Panc1 (cell line): ENCODE measurements at regions not wholly inside any gene's neighbourhood (a gene's known extent, or its start where the extent isn't known, plus 50 kb on each side); places are given as distances from the start of the nearest gene placed in this dataset.

Experiments used
- ATAC-seq: fragments of 200-7000 bp; cut with Tn5 transposase; 2 replicates; pipeline ENCODE4 v1.9.1; 2020; ENCODE audit warnings: mild to moderate bottlenecking, moderate library complexity
- BruUV-seq: library from RNA; stranded (reverse); fragments of 400-500 nt; replicated peaks from 2 replicates; lab custom pipeline; 2021; lab: Mats Ljungman, UMichigan
- CTCF ChIA-PET: fragments of 300-600 bp; sonication (Branson Sonifier 250); formaldehyde crosslinking; loops from one replicate; lab custom pipeline; 2022; ENCODE audit warnings: antibody characterized with exemption; lab: Charles Lee
- POLR2A ChIA-PET: fragments of 300-600 bp; sonication (Branson Sonifier 250); formaldehyde crosslinking; loops from one replicate; lab custom pipeline; 2022; ENCODE audit warnings: antibody characterized with exemption; lab: Charles Lee
- DNase-seq: peaks from one replicate; pipeline ENCODE4 v3.0.0-alpha.2; 2010; ENCODE audit warnings: low read depth, low spot score
- H3K27ac ChIP-seq: 2 replicates; pipeline ENCODE4 v1.5.1; 2011; ENCODE audit warnings: mild to moderate bottlenecking, low read length, inconsistent platforms
- H3K27me3 ChIP-seq: fragments of 200-500 bp; sonication (Bioruptor generic); 2 replicates; pipeline ENCODE4 v1.6.0; 2014; ENCODE audit warnings: low read length, inconsistent platforms; ENCODE audit not compliant: control insufficient read depth, insufficient read depth
- H3K36me3 ChIP-seq: fragments of 200-500 bp; sonication (Bioruptor generic); 2 replicates; pipeline ENCODE4 v1.5.1; 2014; ENCODE audit warnings: inconsistent platforms, mild to moderate bottlenecking, low read length, moderate library complexity; ENCODE audit not compliant: control insufficient read depth, insufficient read depth
- H3K4me1 ChIP-seq: 2 replicates; pipeline ENCODE4 v1.5.1; 2011; ENCODE audit warnings: inconsistent platforms, mild to moderate bottlenecking, low read length, moderate library complexity; ENCODE audit not compliant: control insufficient read depth, insufficient read depth
- H3K4me3 ChIP-seq, 2 experiments: 2 replicates each; pipeline ENCODE4 v1.5.1; 2011 to 2012; ENCODE audit warnings: low read depth in 2 of 2, low read length in 2 of 2, mild to moderate bottlenecking in 2 of 2, inconsistent platforms in 1 of 2, moderate library complexity in 1 of 2
- H3K9me3 ChIP-seq: fragments of 200-500 bp; sonication (Bioruptor generic); 2 replicates; pipeline ENCODE4 v1.5.1; 2014; ENCODE audit warnings: low read depth, mild to moderate bottlenecking, inconsistent platforms, low read length, moderate library complexity; ENCODE audit not compliant: control insufficient read depth, insufficient read depth
- POLR2AphosphoS5 ChIP-seq: IDR thresholded peaks from 2 replicates; pipeline ENCODE4 v1.6.1; 2012; ENCODE audit warnings: mild to moderate bottlenecking, low read depth, low read length, moderate library complexity
- SIN3A ChIP-seq: IDR thresholded peaks from 2 replicates; pipeline ENCODE4 v1.6.1; 2012; ENCODE audit warnings: low read depth, mild to moderate bottlenecking, low read length, moderate library complexity, borderline replicate concordance; ENCODE audit not compliant: insufficient read depth
- TCF7L2 ChIP-seq: IDR thresholded peaks from 2 replicates; pipeline ENCODE4 v1.6.1; 2011; ENCODE audit warnings: mild to moderate bottlenecking, low read depth, low read length, inconsistent platforms
- in situ Hi-C: cut with HindIII; loops from 2 replicates; pipeline ENCODE4 v1.10.0; 2016; ENCODE audit warnings: low sequenced_read_pairs, low pct_unique_long_range_greater_than_20kb
- intact Hi-C: fragments of 100-400 bp; cut with micrococcal nuclease; formaldehyde crosslinking; loops from one replicate; pipeline ENCODE4 v1.10.0; 2022; ENCODE audit not compliant: unreplicated experiment
- TF ChIP-seq, protein P1 (sequence below): fragments of 450-650 bp; IDR thresholded peaks from 2 replicates; pipeline ENCODE4 v1.5.1; 2017; ENCODE audit warnings: mild to moderate bottlenecking
- TF ChIP-seq, protein P2 (sequence below), 2 experiments: IDR thresholded peaks; 2 replicates each; pipeline ENCODE4 v1.6.1; 2011 to 2012; ENCODE audit warnings: low read depth in 2 of 2, control low read depth in 1 of 2, low read length in 1 of 2, mild to moderate bottlenecking in 1 of 2, moderate library complexity in 1 of 2; ENCODE audit not compliant: insufficient read depth in 1 of 2

DNA sequence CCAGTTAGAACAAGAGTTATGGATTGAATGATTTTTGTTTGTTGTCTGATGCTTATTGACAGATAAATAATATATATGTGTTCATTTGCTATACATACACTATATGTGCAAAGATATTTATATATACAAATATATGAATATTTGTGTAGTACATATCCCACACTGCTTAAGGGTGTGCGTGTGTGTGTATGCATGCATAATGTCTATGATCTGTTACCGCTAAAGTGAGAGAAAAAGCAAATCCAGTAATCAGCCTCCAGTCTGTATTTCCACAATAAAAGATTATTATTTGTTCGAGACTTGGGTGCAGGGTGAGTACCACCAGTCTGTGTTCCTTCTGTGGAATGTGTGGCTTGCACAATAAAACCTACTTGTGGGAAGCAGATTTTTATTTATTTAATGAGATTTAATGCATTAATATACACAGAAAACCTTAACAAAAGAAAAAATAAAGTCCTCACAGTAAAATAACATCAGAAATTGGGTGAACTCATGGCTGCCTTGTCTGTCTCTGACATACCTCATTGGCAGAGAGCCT lies 366.0 kb upstream of the TBL1XR1 start:
- no peak for TF ChIP-seq TCF7L2
- TF ChIP-seq, protein P1, sequence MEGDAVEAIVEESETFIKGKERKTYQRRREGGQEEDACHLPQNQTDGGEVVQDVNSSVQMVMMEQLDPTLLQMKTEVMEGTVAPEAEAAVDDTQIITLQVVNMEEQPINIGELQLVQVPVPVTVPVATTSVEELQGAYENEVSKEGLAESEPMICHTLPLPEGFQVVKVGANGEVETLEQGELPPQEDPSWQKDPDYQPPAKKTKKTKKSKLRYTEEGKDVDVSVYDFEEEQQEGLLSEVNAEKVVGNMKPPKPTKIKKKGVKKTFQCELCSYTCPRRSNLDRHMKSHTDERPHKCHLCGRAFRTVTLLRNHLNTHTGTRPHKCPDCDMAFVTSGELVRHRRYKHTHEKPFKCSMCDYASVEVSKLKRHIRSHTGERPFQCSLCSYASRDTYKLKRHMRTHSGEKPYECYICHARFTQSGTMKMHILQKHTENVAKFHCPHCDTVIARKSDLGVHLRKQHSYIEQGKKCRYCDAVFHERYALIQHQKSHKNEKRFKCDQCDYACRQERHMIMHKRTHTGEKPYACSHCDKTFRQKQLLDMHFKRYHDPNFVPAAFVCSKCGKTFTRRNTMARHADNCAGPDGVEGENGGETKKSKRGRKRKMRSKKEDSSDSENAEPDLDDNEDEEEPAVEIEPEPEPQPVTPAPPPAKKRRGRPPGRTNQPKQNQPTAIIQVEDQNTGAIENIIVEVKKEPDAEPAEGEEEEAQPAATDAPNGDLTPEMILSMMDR: 0 out of 2 replicates have a peak, but pooled peaks have one; percentile 3
- H3K4me3 ChIP-seq: no peak overlapping the region
- POLR2A ChIA-PET: no interaction called here
- in situ Hi-C loops: no loop called here
- H3K4me1 ChIP-seq: no peaks in the 10 kb centered on the region
- H3K9me3 ChIP-seq: no peaks in the 10 kb centered on the region
- no peak overlapping the region; the same call in 1 of the 2 replicates for H3K27ac ChIP-seq
- no peaks in the 10 kb centered on the region for H3K27me3 ChIP-seq
- ATAC-seq: no peak
- no peak for DNase-seq
- CTCF ChIA-PET: no interaction called here
- H3K36me3 ChIP-seq: no peaks in the 10 kb centered on the region
- no TSS peak for BruUV-seq
- intact Hi-C loops: no loop called here

- CTCF ChIA-PET: no interaction called here
- BruUV-seq: no TSS peak
- in situ Hi-C loops: no loop called here
Measured at GRCh38 chr3:177563792-177564191, 366.5 kb upstream of the TBL1XR1 start.

More at GRCh38 chr3:177563792-177564191, 366.5 kb upstream of the TBL1XR1 start:
- Histone ChIP-seq H3K27ac (no peak overlapping the region; the same call in 1 of the 2 replicates), H3K36me3 (no peaks in the 10 kb centered on the region), H3K4me3 (no peak overlapping the region), H3K27me3 (no peaks in the 10 kb centered on the region), H3K9me3 (no peaks in the 10 kb centered on the region), H3K4me1 (no peaks in the 10 kb centered on the region)
- TF ChIP-seq, protein P2, sequence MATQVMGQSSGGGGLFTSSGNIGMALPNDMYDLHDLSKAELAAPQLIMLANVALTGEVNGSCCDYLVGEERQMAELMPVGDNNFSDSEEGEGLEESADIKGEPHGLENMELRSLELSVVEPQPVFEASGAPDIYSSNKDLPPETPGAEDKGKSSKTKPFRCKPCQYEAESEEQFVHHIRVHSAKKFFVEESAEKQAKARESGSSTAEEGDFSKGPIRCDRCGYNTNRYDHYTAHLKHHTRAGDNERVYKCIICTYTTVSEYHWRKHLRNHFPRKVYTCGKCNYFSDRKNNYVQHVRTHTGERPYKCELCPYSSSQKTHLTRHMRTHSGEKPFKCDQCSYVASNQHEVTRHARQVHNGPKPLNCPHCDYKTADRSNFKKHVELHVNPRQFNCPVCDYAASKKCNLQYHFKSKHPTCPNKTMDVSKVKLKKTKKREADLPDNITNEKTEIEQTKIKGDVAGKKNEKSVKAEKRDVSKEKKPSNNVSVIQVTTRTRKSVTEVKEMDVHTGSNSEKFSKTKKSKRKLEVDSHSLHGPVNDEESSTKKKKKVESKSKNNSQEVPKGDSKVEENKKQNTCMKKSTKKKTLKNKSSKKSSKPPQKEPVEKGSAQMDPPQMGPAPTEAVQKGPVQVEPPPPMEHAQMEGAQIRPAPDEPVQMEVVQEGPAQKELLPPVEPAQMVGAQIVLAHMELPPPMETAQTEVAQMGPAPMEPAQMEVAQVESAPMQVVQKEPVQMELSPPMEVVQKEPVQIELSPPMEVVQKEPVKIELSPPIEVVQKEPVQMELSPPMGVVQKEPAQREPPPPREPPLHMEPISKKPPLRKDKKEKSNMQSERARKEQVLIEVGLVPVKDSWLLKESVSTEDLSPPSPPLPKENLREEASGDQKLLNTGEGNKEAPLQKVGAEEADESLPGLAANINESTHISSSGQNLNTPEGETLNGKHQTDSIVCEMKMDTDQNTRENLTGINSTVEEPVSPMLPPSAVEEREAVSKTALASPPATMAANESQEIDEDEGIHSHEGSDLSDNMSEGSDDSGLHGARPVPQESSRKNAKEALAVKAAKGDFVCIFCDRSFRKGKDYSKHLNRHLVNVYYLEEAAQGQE (IDR thresholded peaks at IDR 0.05; ENCODE audit: insufficient read depth in 1 of 2, low read depth in 2 of 2, low read length in 1 of 2): no peak
- no peak for TF ChIP-seq SIN3A
- TF ChIP-seq TCF7L2: no peak
- TF ChIP-seq, protein P1: no peak
- TF ChIP-seq POLR2AphosphoS5: no peak
- ATAC-seq (no peak), DNase-seq (no peak)
- POLR2A ChIA-PET: no interaction called here
- intact Hi-C loops: no loop called here
